Amniotic epithelial cell (primary cell): ENCODE measurements at regions not wholly inside any gene's neighbourhood (a gene's known extent, or its start where the extent isn't known, plus 50 kb on each side); places are given as distances from the start of the nearest gene placed in this dataset.

Experiments
- DNase-seq: peaks from one replicate; pipeline ENCODE4 v3.0.0-alpha.2; 2010; ENCODE audit warnings: low read depth

GRCh38 chr11:129590753-129591475, 215.3 kb downstream of the BARX2 start:
- no peak for DNase-seq

- no peak for DNase-seq
Measured at GRCh38 chr11:129591527-129591926, 215.9 kb downstream of the BARX2 start.

GRCh38 chr11:129592191-129592590, 216.5 kb downstream of the BARX2 start:
- no peak for DNase-seq

- no peak for DNase-seq
Measured at GRCh38 chr11:129593098-129593497, 217.4 kb downstream of the BARX2 start.

GRCh38 chr11:129595038-129595962, 219.7 kb downstream of the BARX2 start:
- no peak for DNase-seq

GRCh38 chr11:129596351-129596750, 219.3 kb upstream of the TMEM45B start:
- DNase-seq, result no peak

- DNase-seq, result no peak
Measured at GRCh38 chr11:129598378-129598777, 217.3 kb upstream of the TMEM45B start.

- DNase-seq, result no peak
Measured at GRCh38 chr11:129605815-129606214, 209.8 kb upstream of the TMEM45B start.

- no peak for DNase-seq
Measured at GRCh38 chr11:129608711-129609110, 206.9 kb upstream of the TMEM45B start.

- no peak for DNase-seq
Measured at GRCh38 chr11:129610125-129610524, 205.5 kb upstream of the TMEM45B start.

GRCh38 chr11:129610545-129610944, 205.1 kb upstream of the TMEM45B start:
- no peak for DNase-seq

GRCh38 chr11:129611661-129612446, 203.8 kb upstream of the TMEM45B start:
- peak; percentile 20 for DNase-seq

- DNase-seq, result no peak
Measured at GRCh38 chr11:129612447-129612961, 203.1 kb upstream of the TMEM45B start.

GRCh38 chr11:129613071-129613470, 202.6 kb upstream of the TMEM45B start:
- DNase-seq, result peak; percentile 73

GRCh38 chr11:129614256-129614944, 201.2 kb upstream of the TMEM45B start:
- DNase-seq, result no peak

GRCh38 chr11:129618046-129618569, 197.5 kb upstream of the TMEM45B start:
- DNase-seq, result no peak

GRCh38 chr11:129620237-129621104, 195.2 kb upstream of the TMEM45B start:
- DNase-seq, result peak; percentile 17

- DNase-seq, result no peak
Measured at GRCh38 chr11:129625930-129626329, 189.7 kb upstream of the TMEM45B start.

- DNase-seq, result no peak
Measured at GRCh38 chr11:129631201-129631600, 184.4 kb upstream of the TMEM45B start.

- no peak for DNase-seq
Measured at GRCh38 chr11:129636926-129637325, 178.7 kb upstream of the TMEM45B start.
